Prostate gland (tissue), 2 donors: ENCODE measurements at regions not wholly inside any gene's neighbourhood (a gene's known extent, or its start where the extent isn't known, plus 50 kb on each side); places are given as distances from the start of the nearest gene placed in this dataset.

Experiments used
- DNase-seq: peaks from one replicate; pipeline ENCODE4 v3.0.0-alpha.2; 2019; ENCODE audit warnings: low spot score
- H3K27ac ChIP-seq, 2 donors: fragments of 200-600 bp; sonication (generic); 2 replicates each; pipeline ENCODE4 v1.5.1; 2017 to 2019
- H3K27me3 ChIP-seq: fragments of 200-600 bp; sonication (generic); replicated peaks from 2 replicates; pipeline ENCODE4 v1.5.1; 2019; ENCODE audit not compliant: insufficient read depth
- H3K36me3 ChIP-seq, 2 donors: fragments of 200-600 bp; sonication (generic); 1 replicate in 1 of 2; 2 replicates in 1 of 2; pipeline versions ENCODE4 v1.5.1 to v1.8.1; 2017 to 2019
- H3K4me1 ChIP-seq: fragments of 200-600 bp; sonication (generic); replicated peaks from 2 replicates; pipeline ENCODE4 v1.5.1; 2019
- H3K4me3 ChIP-seq, 2 donors: fragments of 200-600 bp; sonication (generic); 2 replicates each; pipeline ENCODE4 v1.5.1; 2017 to 2019
- H3K9me3 ChIP-seq: fragments of 200-600 bp; sonication (generic); 2 replicates; pipeline ENCODE4 v1.5.1; 2017
- POLR2A ChIP-seq: fragments of 450-650 bp; IDR thresholded peaks from one replicate; pipeline ENCODE4 v1.6.1; 2016; ENCODE audit warnings: antibody characterized with exemption, mild to moderate bottlenecking
- POLR2AphosphoS5 ChIP-seq: sonication (generic); formaldehyde crosslinking; IDR thresholded peaks from one replicate; pipeline ENCODE4 v1.6.1; 2017; ENCODE audit warnings: antibody characterized with exemption
- whole genome bisulfite sequencing: methylation state at CpG from one replicate; pipeline ENCODE4 v1.1.5; 2018; 5-methylcytosine and 5-hydroxymethylcytosine counted together
- intact Hi-C: fragments of 100-400 bp; cut with DNase I; formaldehyde crosslinking; loops from one replicate; pipeline ENCODE4 v1.14.2; 2022
- TF ChIP-seq, protein P1 (sequence below), 4 experiments: fragments of 200-600 bp in 2 of 4; fragments of 450-650 bp in 2 of 4; sonication (generic) in 2 of 4; IDR thresholded peaks; 1 replicate in 3 of 4; 2 replicates in 1 of 4; pipeline ENCODE4 v1.5.1; 2016 to 2019; ENCODE audit warnings: antibody characterized with exemption in 4 of 4, mild to moderate bottlenecking in 2 of 4, moderate library complexity in 2 of 4

DNA sequence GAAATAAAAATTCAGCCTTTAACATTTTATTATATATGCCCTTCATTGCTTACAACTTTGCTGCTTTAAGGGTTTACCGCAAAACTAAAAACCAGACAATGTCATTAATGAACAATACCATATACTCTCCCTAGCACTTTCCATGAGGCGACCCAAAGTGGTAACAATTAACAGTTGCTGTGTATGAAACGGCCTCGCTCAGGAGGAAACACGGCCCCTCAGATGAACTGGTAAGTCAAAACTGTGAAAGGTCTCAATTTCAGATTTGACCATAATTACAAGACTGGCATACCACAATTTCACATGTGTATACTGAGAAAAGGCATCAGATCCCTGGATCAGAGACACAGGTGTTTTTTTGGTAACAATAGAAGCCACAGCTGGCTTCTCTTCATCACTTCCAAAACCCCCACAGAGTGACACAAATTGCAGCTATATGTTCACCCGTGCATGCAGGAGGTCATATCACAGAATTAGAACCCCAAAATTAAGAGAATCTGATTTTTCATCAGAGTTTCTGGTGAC, 611.9 kb upstream of the ADAMTS5 start:
- TF ChIP-seq POLR2A (no peak), POLR2AphosphoS5 (no peak)
- intact Hi-C loops = no loop called here

DNA sequence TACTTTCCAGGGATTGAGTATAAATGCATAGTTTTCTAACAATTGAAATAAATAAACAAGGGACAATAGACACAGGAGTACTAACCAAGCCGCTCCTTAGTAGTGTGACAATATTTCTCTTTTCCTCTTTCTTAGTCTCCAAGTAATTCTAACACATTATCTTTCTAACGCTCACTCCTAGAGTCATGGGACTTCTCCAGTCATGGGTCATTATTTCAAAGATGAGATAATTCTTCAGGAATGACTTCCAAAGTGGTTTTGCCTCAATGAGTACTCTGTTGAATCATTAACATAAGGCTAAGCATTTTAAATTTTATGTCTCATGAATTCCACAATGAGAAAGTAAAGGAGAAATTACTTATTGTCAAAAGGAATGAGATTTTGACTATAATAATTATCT, 605.8 kb upstream of the ADAMTS5 start:
- Histone ChIP-seq H3K27ac (no peak overlapping the region), H3K9me3 (no peaks in the 10 kb centered on the region), H3K4me1 (no peaks in the 10 kb centered on the region), H3K4me3 (no peak overlapping the region), H3K36me3 (no peaks in the 10 kb centered on the region), H3K27me3 (no peaks in the 10 kb centered on the region)
- no peak for TF ChIP-seq POLR2AphosphoS5
- TF ChIP-seq, protein P1, sequence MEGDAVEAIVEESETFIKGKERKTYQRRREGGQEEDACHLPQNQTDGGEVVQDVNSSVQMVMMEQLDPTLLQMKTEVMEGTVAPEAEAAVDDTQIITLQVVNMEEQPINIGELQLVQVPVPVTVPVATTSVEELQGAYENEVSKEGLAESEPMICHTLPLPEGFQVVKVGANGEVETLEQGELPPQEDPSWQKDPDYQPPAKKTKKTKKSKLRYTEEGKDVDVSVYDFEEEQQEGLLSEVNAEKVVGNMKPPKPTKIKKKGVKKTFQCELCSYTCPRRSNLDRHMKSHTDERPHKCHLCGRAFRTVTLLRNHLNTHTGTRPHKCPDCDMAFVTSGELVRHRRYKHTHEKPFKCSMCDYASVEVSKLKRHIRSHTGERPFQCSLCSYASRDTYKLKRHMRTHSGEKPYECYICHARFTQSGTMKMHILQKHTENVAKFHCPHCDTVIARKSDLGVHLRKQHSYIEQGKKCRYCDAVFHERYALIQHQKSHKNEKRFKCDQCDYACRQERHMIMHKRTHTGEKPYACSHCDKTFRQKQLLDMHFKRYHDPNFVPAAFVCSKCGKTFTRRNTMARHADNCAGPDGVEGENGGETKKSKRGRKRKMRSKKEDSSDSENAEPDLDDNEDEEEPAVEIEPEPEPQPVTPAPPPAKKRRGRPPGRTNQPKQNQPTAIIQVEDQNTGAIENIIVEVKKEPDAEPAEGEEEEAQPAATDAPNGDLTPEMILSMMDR (IDR thresholded peaks at IDR 0.05) = no peak
- TF ChIP-seq POLR2A = no peak
- intact Hi-C loops = no loop called here
- DNase-seq = no peak
- 92% methylated on average over 2 of the region's 2 CpGs for WGBS

More for the DNA sequence above, 611.9 kb upstream of the ADAMTS5 start:
- Histone ChIP-seq H3K27ac (no peak overlapping the region), H3K27me3 (no peaks in the 10 kb centered on the region), H3K4me3 (no peak overlapping the region), H3K36me3 (no peaks in the 10 kb centered on the region), H3K4me1 (no peaks in the 10 kb centered on the region), H3K9me3 (no peaks in the 10 kb centered on the region)
- 97% methylated on average over 6 of the region's 6 CpGs for WGBS
- DNase-seq = no peak

DNA sequence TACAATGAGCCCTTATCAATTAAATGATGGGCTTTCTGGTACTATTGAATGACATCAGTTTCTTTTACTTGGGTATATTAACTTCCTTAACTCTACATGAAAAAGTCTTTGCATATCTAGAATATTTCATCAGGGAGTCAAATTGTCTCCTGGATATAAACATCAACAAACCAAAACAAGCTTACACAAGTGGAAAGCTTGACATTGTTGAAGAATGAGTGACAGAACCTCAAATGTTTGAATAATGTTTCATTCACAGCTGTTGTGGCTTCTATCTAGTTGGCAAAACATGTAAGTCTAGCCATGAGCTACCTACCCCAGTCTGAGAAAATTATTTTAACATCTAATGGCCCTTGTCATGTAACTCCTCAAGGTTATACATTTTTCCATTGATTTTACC, 604.8 kb upstream of the ADAMTS5 start:
- DNase-seq = no peak
- no peak overlapping the region for H3K4me3 ChIP-seq
- H3K27me3 ChIP-seq = no peaks in the 10 kb centered on the region
- no peak overlapping the region for H3K27ac ChIP-seq
- no peaks in the 10 kb centered on the region for H3K9me3 ChIP-seq
- H3K36me3 ChIP-seq = no peaks in the 10 kb centered on the region
- TF ChIP-seq POLR2A (no peak), POLR2AphosphoS5 (no peak)
- TF ChIP-seq, protein P1 (IDR thresholded peaks at IDR 0.05) = no peak
- intact Hi-C loops = no loop called here
- H3K4me1 ChIP-seq = no peaks in the 10 kb centered on the region

DNA sequence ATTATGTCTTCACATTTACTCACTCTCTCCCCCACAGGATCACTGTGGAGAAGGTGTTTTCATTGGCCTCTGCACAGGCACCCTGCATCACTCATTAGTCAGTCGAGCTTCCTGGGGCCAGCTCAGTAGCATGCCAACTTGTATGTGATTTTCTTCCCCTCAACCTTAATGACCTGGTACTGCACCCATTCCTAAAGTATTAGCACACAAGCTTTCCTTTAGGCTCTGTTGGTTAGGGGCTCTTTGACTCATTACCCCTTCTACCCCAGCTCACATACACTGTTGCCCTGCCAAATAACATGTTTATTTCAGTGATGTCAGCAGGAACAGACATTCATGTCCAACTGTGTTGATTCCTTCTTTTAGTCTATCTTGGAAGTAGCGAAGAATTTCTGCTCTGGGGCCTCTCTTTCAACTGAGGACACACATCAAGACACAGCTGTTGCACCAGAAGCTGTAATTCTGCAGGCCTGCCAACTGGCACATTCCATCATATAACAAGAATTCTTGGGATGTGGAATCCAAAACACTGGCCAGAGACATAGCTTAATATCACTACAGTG, 603.5 kb upstream of the ADAMTS5 start:
- intact Hi-C loops = no loop called here
- DNase-seq = no peak
- H3K27ac ChIP-seq = no peak overlapping the region
- no peaks in the 10 kb centered on the region for H3K4me1 ChIP-seq
- no peaks in the 10 kb centered on the region for H3K27me3 ChIP-seq
- no peaks in the 10 kb centered on the region for H3K36me3 ChIP-seq
- H3K4me3 ChIP-seq = no peak overlapping the region
- WGBS = 51% methylated on average over 2 of the region's 2 CpGs
- no peaks in the 10 kb centered on the region for H3K9me3 ChIP-seq
- TF ChIP-seq, protein P1 (IDR thresholded peaks at IDR 0.05) = no peak

DNA sequence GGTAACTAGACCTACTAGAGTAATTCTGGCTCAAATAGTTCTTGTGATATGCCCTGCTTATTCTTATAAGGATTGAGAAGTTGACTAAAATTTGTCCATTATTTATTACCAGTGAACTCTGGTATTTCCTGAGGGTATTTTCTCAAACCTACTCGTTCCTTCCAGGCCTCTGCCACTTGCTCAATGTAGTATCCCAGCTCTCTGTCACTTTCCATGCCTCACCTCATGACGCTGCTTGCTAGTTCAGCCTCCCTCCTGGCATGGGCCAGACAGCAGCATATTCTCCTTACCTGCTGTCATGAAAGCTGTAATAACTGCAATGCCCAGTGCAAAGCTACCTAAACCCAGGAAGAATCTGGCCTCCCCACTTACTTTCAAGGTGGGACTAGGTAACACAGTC, 602.9 kb upstream of the ADAMTS5 start:
- H3K27ac ChIP-seq = no peak overlapping the region
- 71% methylated on average over 2 of the region's 2 CpGs for WGBS
- no peak for DNase-seq
- no peaks in the 10 kb centered on the region for H3K4me1 ChIP-seq
- H3K9me3 ChIP-seq = no peaks in the 10 kb centered on the region
- TF ChIP-seq POLR2A (no peak), POLR2AphosphoS5 (no peak)
- TF ChIP-seq, protein P1 (IDR thresholded peaks at IDR 0.05) = no peak
- intact Hi-C loops = no loop called here
- no peaks in the 10 kb centered on the region for H3K27me3 ChIP-seq
- no peak overlapping the region for H3K4me3 ChIP-seq
- H3K36me3 ChIP-seq = no peaks in the 10 kb centered on the region
